GM18505 (cell line): ENCODE measurements at regions not wholly inside any gene's neighbourhood (a gene's known extent, or its start where the extent isn't known, plus 50 kb on each side); places are given as distances from the start of the nearest gene placed in this dataset.
"Not testable (repeated sequence)": the region's sequence is repeated elsewhere in the genome, so short reads cannot be mapped to it uniquely, and the experiment has no call there.

ENCODE experiments used
- ATAC-seq: cut with Tn5 transposase; IDR thresholded peaks from one replicate; pipeline ENCODE4 v1.9.1; 2021; ENCODE audit not compliant: unreplicated experiment
- POLR2A ChIP-seq: IDR thresholded peaks from 4 replicates; pipeline ENCODE4 v1.6.1; 2011; ENCODE audit warnings: borderline replicate concordance; ENCODE audit not compliant: insufficient read depth, insufficient read length; ENCODE audit errors: extremely low read depth

DNA sequence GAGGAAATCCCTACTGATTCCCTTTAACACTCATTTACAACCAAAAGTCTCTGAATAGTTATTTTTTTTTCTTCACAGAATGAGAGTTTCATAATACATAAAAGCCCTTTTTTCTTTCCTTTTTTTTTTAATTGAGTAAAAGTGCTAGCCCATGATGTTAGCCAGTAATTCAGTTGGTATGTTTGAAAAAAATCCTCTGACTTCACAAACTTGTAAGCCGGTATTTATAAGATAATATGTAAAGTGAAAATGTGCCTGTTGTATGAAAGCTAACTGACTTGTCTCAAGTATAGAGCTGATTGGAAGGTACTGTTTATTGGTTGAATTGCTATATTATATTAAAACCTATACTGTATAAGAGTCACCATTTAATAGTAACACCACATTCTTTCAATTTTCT is 70.2 kb upstream of the NEIL3 start:
- TF ChIP-seq POLR2A = no peak
- no peak for ATAC-seq

DNA sequence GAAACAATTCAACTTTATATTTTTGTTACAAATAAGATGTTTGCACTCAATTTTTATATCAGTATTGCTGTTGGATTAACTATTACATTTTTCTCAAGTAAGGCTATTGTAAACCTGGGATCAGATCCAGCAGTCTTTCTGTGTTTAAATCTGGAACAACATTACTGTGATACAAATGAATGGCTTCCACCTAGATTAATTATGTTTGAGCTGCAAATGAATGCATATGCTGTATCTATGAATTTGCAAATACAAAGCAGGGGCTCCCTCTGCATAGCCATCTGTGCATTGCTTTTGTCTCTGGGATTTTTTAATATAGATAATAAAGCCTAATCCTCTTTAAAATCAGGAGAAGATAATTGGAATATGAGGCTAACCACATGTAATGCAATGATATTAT is 69.8 kb upstream of the NEIL3 start:
- no peak for ATAC-seq

DNA sequence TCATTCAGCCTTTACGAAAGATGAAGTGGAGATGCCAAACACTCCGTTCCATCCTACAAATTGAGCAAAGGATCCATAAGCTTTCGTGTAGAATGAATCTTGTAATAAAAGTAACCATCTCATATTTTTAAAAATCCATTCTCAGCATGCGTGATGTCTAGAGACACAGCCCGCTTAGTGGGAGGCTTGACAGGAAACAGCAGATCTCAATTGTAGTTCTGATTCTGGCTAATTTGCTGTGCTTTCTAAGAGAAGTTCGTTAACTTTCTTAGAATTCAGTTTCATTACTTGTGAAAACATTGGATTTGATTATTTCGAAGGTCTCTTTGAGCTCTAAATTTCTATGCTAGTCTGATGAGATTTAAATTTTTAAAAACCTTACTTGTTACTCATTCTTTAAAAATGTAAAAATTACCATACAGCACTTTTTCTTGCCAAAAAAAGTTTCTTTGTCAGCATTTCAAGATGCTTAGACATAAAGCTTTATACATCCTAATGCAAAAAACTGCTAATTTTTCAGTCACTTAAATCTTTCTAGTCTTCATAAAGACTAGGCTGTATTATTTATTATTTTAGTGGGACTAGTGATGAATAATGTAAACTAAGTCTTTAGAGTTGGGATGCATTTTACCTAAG is 66.9 kb upstream of the NEIL3 start:
- ATAC-seq = no peak
- TF ChIP-seq POLR2A = no peak

More for the DNA sequence above, 69.8 kb upstream of the NEIL3 start:
- no peak for TF ChIP-seq POLR2A

- ATAC-seq = no peak
- TF ChIP-seq POLR2A = no peak
These were observed 62.8 kb upstream of the NEIL3 start for GRCh38 chr4:177246641-177247584.

DNA sequence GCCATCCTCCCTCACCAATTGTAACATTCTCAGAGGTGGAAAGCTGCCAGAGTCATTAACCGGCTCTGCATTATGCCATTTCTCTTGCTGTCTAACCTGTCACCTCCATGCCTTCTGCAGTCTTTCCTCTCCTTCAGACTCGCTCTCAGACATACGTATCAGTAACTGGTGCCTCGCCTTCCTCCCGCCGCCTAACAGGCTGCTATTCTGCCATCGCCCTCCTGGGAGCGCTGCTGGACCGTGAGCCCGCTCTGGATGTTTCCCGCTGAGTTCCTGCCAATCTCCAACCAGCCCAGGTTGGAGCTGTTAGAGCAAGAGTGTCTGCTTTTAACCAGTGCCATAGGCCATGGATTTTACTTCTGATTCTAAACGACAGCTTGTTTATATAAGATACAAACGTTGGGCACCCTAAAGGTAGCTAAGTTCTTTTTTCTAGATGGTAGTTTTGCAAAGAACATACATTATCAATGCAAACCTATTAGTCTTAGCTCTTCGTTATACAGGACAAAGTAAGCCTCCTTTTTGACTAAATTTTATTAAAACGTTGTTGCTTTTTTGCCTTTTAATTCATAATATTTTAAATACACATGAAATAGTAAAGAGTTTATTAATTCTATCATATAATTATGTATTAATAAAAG is 59.5 kb upstream of the NEIL3 start:
- peak; percentile 98 for ATAC-seq
- TF ChIP-seq POLR2A = no peak

DNA sequence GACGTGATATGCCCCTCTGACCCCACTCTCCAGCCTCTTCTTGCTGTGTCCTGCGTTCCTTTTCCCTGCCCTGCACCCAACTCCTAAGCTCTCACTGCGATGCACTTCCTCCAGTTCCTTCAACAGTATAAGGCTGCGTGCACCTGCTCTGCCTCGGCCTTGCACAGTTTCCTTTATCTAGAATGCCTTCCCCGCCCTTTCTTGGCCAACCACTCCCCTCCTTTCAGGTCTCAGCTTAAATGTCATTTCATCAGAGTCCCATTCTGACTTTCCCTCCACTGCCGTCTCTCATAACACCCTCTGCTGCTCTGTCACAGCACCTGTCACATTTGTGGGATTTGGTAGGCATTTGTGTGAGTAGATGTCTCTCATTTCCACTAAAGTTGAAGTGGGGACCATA is 58.4 kb upstream of the NEIL3 start:
- no peak for TF ChIP-seq POLR2A
- no peak for ATAC-seq

DNA sequence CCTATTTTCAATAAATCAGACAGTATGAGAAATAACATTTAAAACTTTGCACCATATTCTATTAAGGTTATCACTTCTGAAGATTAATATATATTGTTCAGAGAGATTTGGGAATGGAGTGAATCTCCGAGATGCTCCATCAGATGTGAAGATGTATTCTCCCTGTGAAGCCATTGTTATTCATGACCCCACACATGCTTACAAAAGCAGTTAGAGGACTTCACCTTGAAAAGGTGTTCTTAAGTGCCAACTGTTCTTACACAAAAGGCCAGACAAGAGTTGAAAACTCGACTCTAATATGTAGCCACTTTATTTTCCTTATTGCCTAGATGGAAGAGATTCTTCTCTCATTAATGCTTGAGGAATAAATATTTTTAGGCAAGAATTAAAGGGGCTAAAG is 54.3 kb upstream of the NEIL3 start:
- TF ChIP-seq POLR2A = no peak
- ATAC-seq = no peak

GRCh38 chr4:177256950-177257349 is 52.7 kb upstream of the NEIL3 start:
- TF ChIP-seq POLR2A = no peak
- no peak for ATAC-seq

- ATAC-seq = not testable (repeated sequence)
These were observed 50.2 kb upstream of the NEIL3 start for GRCh38 chr4:177259466-177259865.
